Prostate gland (tissue), 2 donors: ENCODE measurements at regions not wholly inside any gene's neighbourhood (a gene's known extent, or its start where the extent isn't known, plus 50 kb on each side); places are given as distances from the start of the nearest gene placed in this dataset.

Experiments used
- POLR2A ChIP-seq: fragments of 450-650 bp; IDR thresholded peaks from one replicate; pipeline ENCODE4 v1.6.1; 2016; ENCODE audit warnings: antibody characterized with exemption, mild to moderate bottlenecking
- POLR2AphosphoS5 ChIP-seq: sonication (generic); formaldehyde crosslinking; IDR thresholded peaks from one replicate; pipeline ENCODE4 v1.6.1; 2017; ENCODE audit warnings: antibody characterized with exemption
- TF ChIP-seq, protein P1 (sequence below), 4 experiments: fragments of 200-600 bp in 2 of 4; fragments of 450-650 bp in 2 of 4; sonication (generic) in 2 of 4; IDR thresholded peaks; 1 replicate in 3 of 4; 2 replicates in 1 of 4; pipeline ENCODE4 v1.5.1; 2016 to 2019; ENCODE audit warnings: antibody characterized with exemption in 4 of 4, mild to moderate bottlenecking in 2 of 4, moderate library complexity in 2 of 4

DNA sequence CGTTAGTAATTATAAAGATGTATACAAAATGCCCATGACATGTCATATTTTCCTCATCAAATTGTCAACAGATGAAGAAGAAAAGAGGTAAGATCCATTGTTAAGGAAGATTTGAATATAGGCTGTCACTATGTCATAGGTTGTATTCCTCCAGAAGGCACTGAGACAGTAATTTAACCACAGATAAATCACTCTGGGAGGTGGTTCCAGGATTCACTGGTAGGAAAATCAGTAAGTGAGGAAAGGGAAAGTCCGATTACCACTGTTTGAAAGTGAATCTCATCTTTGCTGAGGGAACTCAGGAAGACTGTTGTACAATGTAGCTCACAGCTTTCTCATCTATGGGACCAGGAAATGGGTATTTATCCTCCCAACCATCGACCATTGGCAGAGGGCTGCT is 152.8 kb upstream of the TMEFF2 start:
- TF ChIP-seq, protein P1, sequence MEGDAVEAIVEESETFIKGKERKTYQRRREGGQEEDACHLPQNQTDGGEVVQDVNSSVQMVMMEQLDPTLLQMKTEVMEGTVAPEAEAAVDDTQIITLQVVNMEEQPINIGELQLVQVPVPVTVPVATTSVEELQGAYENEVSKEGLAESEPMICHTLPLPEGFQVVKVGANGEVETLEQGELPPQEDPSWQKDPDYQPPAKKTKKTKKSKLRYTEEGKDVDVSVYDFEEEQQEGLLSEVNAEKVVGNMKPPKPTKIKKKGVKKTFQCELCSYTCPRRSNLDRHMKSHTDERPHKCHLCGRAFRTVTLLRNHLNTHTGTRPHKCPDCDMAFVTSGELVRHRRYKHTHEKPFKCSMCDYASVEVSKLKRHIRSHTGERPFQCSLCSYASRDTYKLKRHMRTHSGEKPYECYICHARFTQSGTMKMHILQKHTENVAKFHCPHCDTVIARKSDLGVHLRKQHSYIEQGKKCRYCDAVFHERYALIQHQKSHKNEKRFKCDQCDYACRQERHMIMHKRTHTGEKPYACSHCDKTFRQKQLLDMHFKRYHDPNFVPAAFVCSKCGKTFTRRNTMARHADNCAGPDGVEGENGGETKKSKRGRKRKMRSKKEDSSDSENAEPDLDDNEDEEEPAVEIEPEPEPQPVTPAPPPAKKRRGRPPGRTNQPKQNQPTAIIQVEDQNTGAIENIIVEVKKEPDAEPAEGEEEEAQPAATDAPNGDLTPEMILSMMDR (IDR thresholded peaks at IDR 0.05), result no peak
- TF ChIP-seq POLR2A (no peak), POLR2AphosphoS5 (no peak)
